ENCODE measurements at regions not wholly inside any gene's neighbourhood (a gene's known extent, or its start where the extent isn't known, plus 50 kb on each side); places are given as distances from the start of the nearest gene placed in this dataset.

DNA sequence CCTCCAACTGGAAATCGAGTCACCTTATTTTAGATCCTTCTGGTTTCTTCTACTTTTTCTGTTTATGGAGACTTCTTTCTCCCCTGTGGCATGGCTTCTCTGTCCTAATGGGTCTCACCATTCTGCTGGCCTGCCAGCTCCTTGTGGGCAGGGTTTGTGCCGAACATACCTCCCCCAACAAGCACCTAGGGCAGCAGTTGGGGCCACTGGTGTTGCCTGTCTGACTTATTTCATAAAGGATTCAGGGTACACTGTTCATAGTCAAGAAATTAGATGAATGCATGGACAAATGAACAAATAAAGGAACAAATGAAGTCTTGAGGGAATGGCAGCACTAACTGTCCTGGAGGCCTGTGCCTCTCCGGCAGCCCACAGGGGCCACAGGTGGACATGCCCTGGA lies 55.6 kb upstream of the DOCK1 start:
- H3K36me3 ChIP-seq (ENCODE audit: control insufficient read depth, insufficient read depth, low read length), result no peaks in the 10 kb centered on the region
- H3K9me1 ChIP-seq (ENCODE audit: insufficient read depth, low read length), result no peaks in the 10 kb centered on the region
- H2BK15ac ChIP-seq (ENCODE audit: low read depth, low read length), result no peak overlapping the region
- H4K20me1 ChIP-seq (ENCODE audit: insufficient read depth, low read length), result no peaks in the 10 kb centered on the region
- H2BK5ac ChIP-seq (ENCODE audit: low read depth, low read length, poor library complexity, severe bottlenecking), result no peak overlapping the region
- H2AFZ ChIP-seq (replicated peaks; ENCODE audit: low read length, poor library complexity), result no peak overlapping the region
- ATAC-seq (ENCODE audit: low read depth) (no peak), DNase-seq (no peak)
- TF ChIP-seq, protein P1, sequence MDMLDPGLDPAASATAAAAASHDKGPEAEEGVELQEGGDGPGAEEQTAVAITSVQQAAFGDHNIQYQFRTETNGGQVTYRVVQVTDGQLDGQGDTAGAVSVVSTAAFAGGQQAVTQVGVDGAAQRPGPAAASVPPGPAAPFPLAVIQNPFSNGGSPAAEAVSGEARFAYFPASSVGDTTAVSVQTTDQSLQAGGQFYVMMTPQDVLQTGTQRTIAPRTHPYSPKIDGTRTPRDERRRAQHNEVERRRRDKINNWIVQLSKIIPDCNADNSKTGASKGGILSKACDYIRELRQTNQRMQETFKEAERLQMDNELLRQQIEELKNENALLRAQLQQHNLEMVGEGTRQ (IDR thresholded peaks at IDR 0.05; ENCODE audit: low read depth, low read length), result no peak
- no peak for TF ChIP-seq SMC3 (IDR thresholded peaks at IDR 0.05; ENCODE audit: low read depth, low read length)
- TF ChIP-seq ELK1 (IDR thresholded peaks at IDR 0.05; ENCODE audit: borderline replicate concordance, low read depth, low read length), result no peak
- TF ChIP-seq RAD21 (IDR thresholded peaks at IDR 0.05; ENCODE audit: low read length), result no peak
- no peak for TF ChIP-seq MXI1 (IDR thresholded peaks at IDR 0.05; ENCODE audit: borderline replicate concordance, low read depth, low read length)
- no peak for TF ChIP-seq CHD1 (IDR thresholded peaks at IDR 0.05; ENCODE audit: low read depth, low read length)
- TF ChIP-seq NFE2L2 (IDR thresholded peaks at IDR 0.05; ENCODE audit: low read depth, low read length), result no peak
- TF ChIP-seq FOS (IDR thresholded peaks at IDR 0.05; ENCODE audit: low read depth, low read length), result no peak
- TF ChIP-seq RFX5 (IDR thresholded peaks at IDR 0.05; ENCODE audit: low read depth, low read length), result no peak
- no peak for TF ChIP-seq POLR2A (IDR thresholded peaks at IDR 0.05; ENCODE audit: low read depth, low read length)
- no peak for TF ChIP-seq MAZ (IDR thresholded peaks at IDR 0.05; ENCODE audit: borderline replicate concordance, low read depth, low read length)
- TF ChIP-seq, protein P2, sequence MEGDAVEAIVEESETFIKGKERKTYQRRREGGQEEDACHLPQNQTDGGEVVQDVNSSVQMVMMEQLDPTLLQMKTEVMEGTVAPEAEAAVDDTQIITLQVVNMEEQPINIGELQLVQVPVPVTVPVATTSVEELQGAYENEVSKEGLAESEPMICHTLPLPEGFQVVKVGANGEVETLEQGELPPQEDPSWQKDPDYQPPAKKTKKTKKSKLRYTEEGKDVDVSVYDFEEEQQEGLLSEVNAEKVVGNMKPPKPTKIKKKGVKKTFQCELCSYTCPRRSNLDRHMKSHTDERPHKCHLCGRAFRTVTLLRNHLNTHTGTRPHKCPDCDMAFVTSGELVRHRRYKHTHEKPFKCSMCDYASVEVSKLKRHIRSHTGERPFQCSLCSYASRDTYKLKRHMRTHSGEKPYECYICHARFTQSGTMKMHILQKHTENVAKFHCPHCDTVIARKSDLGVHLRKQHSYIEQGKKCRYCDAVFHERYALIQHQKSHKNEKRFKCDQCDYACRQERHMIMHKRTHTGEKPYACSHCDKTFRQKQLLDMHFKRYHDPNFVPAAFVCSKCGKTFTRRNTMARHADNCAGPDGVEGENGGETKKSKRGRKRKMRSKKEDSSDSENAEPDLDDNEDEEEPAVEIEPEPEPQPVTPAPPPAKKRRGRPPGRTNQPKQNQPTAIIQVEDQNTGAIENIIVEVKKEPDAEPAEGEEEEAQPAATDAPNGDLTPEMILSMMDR (conservative IDR thresholded peaks at IDR 0.05; ENCODE audit: low read depth, low read length), result no peak
- intact Hi-C loops (cut with micrococcal nuclease), result no loop called here
- no peak overlapping the region for H3K4me3 ChIP-seq (ENCODE audit: insufficient read depth, low read depth, low read length)
- no peak overlapping the region for H2BK20ac ChIP-seq (ENCODE audit: low read depth, low read length)
- H2BK120ac ChIP-seq (ENCODE audit: low read depth, low read length), result no peak overlapping the region
- CTCF ChIA-PET, result no interaction called here
- H3K23ac ChIP-seq (ENCODE audit: low read depth, low read length), result no peak overlapping the region
- in situ Hi-C loops (cut with MboI; ENCODE audit: low sequenced_read_pairs), result no loop called here
- no peak overlapping the region for H3K18ac ChIP-seq (ENCODE audit: low read depth, low read length)
- BruUV-seq (replicated peaks), result no TSS peak
- no peak overlapping the region for H3K4ac ChIP-seq (ENCODE audit: low read depth, low read length)
- WGBS, 2 experiments (ENCODE audit: extremely low coverage in 2 of 2, insufficient read length in 1 of 2), result no CpG with 5 or more reads among the region's 3 CpGs
- H4K5ac ChIP-seq (ENCODE audit: low read depth, low read length), result no peak overlapping the region
- no peaks in the 10 kb centered on the region for H3K9me3 ChIP-seq (ENCODE audit: control insufficient read depth, insufficient read depth, low read length)
- H3K14ac ChIP-seq (replicated peaks; ENCODE audit: low read depth, low read length), result no peak overlapping the region
- no peaks in the 10 kb centered on the region for H3K79me1 ChIP-seq (ENCODE audit: low read depth in 1 of 2, low read length in 2 of 2)
- no peak overlapping the region for H4K91ac ChIP-seq (ENCODE audit: insufficient read depth, low read depth, low read length)
- H3K4me2 ChIP-seq (ENCODE audit: low read depth, low read length), result no peak overlapping the region
- H3K9ac ChIP-seq (ENCODE audit: low read depth, low read length), result no peak overlapping the region
- H3K56ac ChIP-seq (ENCODE audit: extremely low read depth, insufficient read depth, low read length), result no peak overlapping the region
- H3K27ac ChIP-seq (ENCODE audit: insufficient read depth, low read length), result no peak overlapping the region
- no peak overlapping the region for H2AK5ac ChIP-seq (ENCODE audit: low read depth, low read length)
- H3K27me3 ChIP-seq (ENCODE audit: control insufficient read depth, insufficient read depth, low read length), result no peaks in the 10 kb centered on the region; the same call in 1 of the 2 replicates
- dilution Hi-C loops (cut with HindIII; ENCODE audit: low sequenced_read_pairs, unreplicated experiment), result no loop called here
- no peaks in the 10 kb centered on the region for H3K4me1 ChIP-seq (ENCODE audit: control insufficient read depth, insufficient read depth, low read length)
- H2AK9ac ChIP-seq (replicated peaks; ENCODE audit: low read depth, low read length, poor library complexity), result no peak overlapping the region
- POLR2A ChIA-PET (ENCODE audit: unreplicated experiment), result no interaction called here
- H4K8ac ChIP-seq (ENCODE audit: low read depth in 2 of 2, low read length in 2 of 2), result no peak overlapping the region

Data from IMR-90 (cell line).